ENCODE measurements at regions not wholly inside any gene's neighbourhood (a gene's known extent, or its start where the extent isn't known, plus 50 kb on each side); places are given as distances from the start of the nearest gene placed in this dataset.

- DNase-seq: no peak
- H3K27ac ChIP-seq: no peak overlapping the region
- no peak for TF ChIP-seq CTCF (IDR thresholded peaks at IDR 0.05; ENCODE audit: low read depth, low read length)
- no peaks in the 10 kb centered on the region for H3K36me3 ChIP-seq
- H3K9me3 ChIP-seq (ENCODE audit: severe bottlenecking): no peaks in the 10 kb centered on the region
- H3K4me3 ChIP-seq (ENCODE audit: low read depth, low read length): no peak overlapping the region
- no peaks in the 10 kb centered on the region for H3K27me3 ChIP-seq (ENCODE audit: insufficient read depth, low read depth, severe bottlenecking)
These were observed 100.7 kb upstream of the GRIK3 start for GRCh38 chr1:37135032-37135431.

GRCh38 chr1:37137014-37137413 is 102.7 kb upstream of the GRIK3 start:
- H3K9me3 ChIP-seq (ENCODE audit: severe bottlenecking): no peaks in the 10 kb centered on the region
- H3K27ac ChIP-seq: peak overlapping the region; percentile 39; the same call in 1 of the 2 replicates
- no peaks in the 10 kb centered on the region for H3K36me3 ChIP-seq
- TF ChIP-seq CTCF (IDR thresholded peaks at IDR 0.05; ENCODE audit: low read depth, low read length): no peak
- H3K4me3 ChIP-seq (ENCODE audit: low read depth, low read length): no peak overlapping the region
- DNase-seq: peak; percentile 18
- no peaks in the 10 kb centered on the region for H3K27me3 ChIP-seq (ENCODE audit: insufficient read depth, low read depth, severe bottlenecking)

GRCh38 chr1:37137601-37138000 is 103.3 kb upstream of the GRIK3 start:
- no peaks in the 10 kb centered on the region for H3K9me3 ChIP-seq (ENCODE audit: severe bottlenecking)
- H3K27me3 ChIP-seq (ENCODE audit: insufficient read depth, low read depth, severe bottlenecking): no peaks in the 10 kb centered on the region
- H3K27ac ChIP-seq: no peak overlapping the region
- no peaks in the 10 kb centered on the region for H3K36me3 ChIP-seq
- no peak for DNase-seq
- no peak for TF ChIP-seq CTCF (IDR thresholded peaks at IDR 0.05; ENCODE audit: low read depth, low read length)
- no peak overlapping the region for H3K4me3 ChIP-seq (ENCODE audit: low read depth, low read length)

GRCh38 chr1:37143800-37144199 is 109.5 kb upstream of the GRIK3 start:
- H3K4me3 ChIP-seq (ENCODE audit: low read depth, low read length): no peak overlapping the region
- H3K27me3 ChIP-seq (ENCODE audit: insufficient read depth, low read depth, severe bottlenecking): no peaks in the 10 kb centered on the region
- no peak for DNase-seq
- H3K9me3 ChIP-seq (ENCODE audit: severe bottlenecking): no peaks in the 10 kb centered on the region
- no peak overlapping the region for H3K27ac ChIP-seq
- no peaks in the 10 kb centered on the region for H3K36me3 ChIP-seq
- TF ChIP-seq CTCF (IDR thresholded peaks at IDR 0.05; ENCODE audit: low read depth, low read length): no peak

GRCh38 chr1:37146071-37146470 is 111.8 kb upstream of the GRIK3 start:
- H3K9me3 ChIP-seq (ENCODE audit: severe bottlenecking): no peaks in the 10 kb centered on the region
- no peak for TF ChIP-seq CTCF (IDR thresholded peaks at IDR 0.05; ENCODE audit: low read depth, low read length)
- no peak for DNase-seq
- H3K4me3 ChIP-seq (ENCODE audit: low read depth, low read length): no peak overlapping the region
- H3K27ac ChIP-seq: no peak overlapping the region
- H3K36me3 ChIP-seq: no peaks in the 10 kb centered on the region
- H3K27me3 ChIP-seq (ENCODE audit: insufficient read depth, low read depth, severe bottlenecking): no peaks in the 10 kb centered on the region

- Histone ChIP-seq H3K36me3 (no peaks in the 10 kb centered on the region), H3K27me3 (ENCODE audit: insufficient read depth, low read depth, severe bottlenecking) (no peaks in the 10 kb centered on the region), H3K27ac (no peak overlapping the region), H3K9me3 (ENCODE audit: severe bottlenecking) (no peaks in the 10 kb centered on the region), H3K4me3 (ENCODE audit: low read depth, low read length) (no peak overlapping the region)
- no peak for DNase-seq
- no peak for TF ChIP-seq CTCF (IDR thresholded peaks at IDR 0.05; ENCODE audit: low read depth, low read length)
These were observed 113.1 kb upstream of the GRIK3 start for GRCh38 chr1:37147392-37147831.

Measured in WERI-Rb-1 (cell line).